ENCODE measurements at regions not wholly inside any gene's neighbourhood (a gene's known extent, or its start where the extent isn't known, plus 50 kb on each side); places are given as distances from the start of the nearest gene placed in this dataset.

- in situ Hi-C loops (cut with MboI; ENCODE audit: low sequenced_read_pairs): no loop called here
Observed at GRCh38 chr18:72102412-72102811, 441.7 kb downstream of the CBLN2 start.

- in situ Hi-C loops (cut with MboI; ENCODE audit: low sequenced_read_pairs): no loop called here
Observed at GRCh38 chr18:72100465-72101004, 443.6 kb downstream of the CBLN2 start.

- in situ Hi-C loops (cut with MboI; ENCODE audit: low sequenced_read_pairs): no loop called here
Observed at GRCh38 chr18:72091369-72091768, 452.8 kb downstream of the CBLN2 start.

GRCh38 chr18:72089432-72089831 is 454.7 kb downstream of the CBLN2 start:
- in situ Hi-C loops (cut with MboI; ENCODE audit: low sequenced_read_pairs): no loop called here

- in situ Hi-C loops (cut with MboI; ENCODE audit: low sequenced_read_pairs): no loop called here
Observed at GRCh38 chr18:72086421-72086820, 457.7 kb downstream of the CBLN2 start.

- in situ Hi-C loops (cut with MboI; ENCODE audit: low sequenced_read_pairs): no loop called here
Observed at GRCh38 chr18:72075040-72075439, 469.1 kb downstream of the CBLN2 start.

- in situ Hi-C loops (cut with MboI; ENCODE audit: low sequenced_read_pairs): no loop called here
Observed at GRCh38 chr18:72063001-72063400, 481.1 kb downstream of the CBLN2 start.

- in situ Hi-C loops (cut with MboI; ENCODE audit: low sequenced_read_pairs): no loop called here
Observed at GRCh38 chr18:72058851-72059250, 485.3 kb downstream of the CBLN2 start.

GRCh38 chr18:72056171-72056570 is 488.0 kb downstream of the CBLN2 start:
- in situ Hi-C loops (cut with MboI; ENCODE audit: low sequenced_read_pairs): no loop called here

- in situ Hi-C loops (cut with MboI; ENCODE audit: low sequenced_read_pairs): no loop called here
Observed at GRCh38 chr18:72041313-72042032, 502.7 kb downstream of the CBLN2 start.

- in situ Hi-C loops (cut with MboI; ENCODE audit: low sequenced_read_pairs): no loop called here
Observed at GRCh38 chr18:72013427-72013850, 530.7 kb downstream of the CBLN2 start.

- in situ Hi-C loops (cut with MboI; ENCODE audit: low sequenced_read_pairs): no loop called here
Observed at GRCh38 chr18:71998547-71999097, 545.5 kb downstream of the CBLN2 start.

GRCh38 chr18:71995904-71996465 is 548.2 kb downstream of the CBLN2 start:
- in situ Hi-C loops (cut with MboI; ENCODE audit: low sequenced_read_pairs): no loop called here

- in situ Hi-C loops (cut with MboI; ENCODE audit: low sequenced_read_pairs): no loop called here
Observed at GRCh38 chr18:71994273-71994672, 549.9 kb downstream of the CBLN2 start.

GRCh38 chr18:71989616-71990015 is 554.5 kb downstream of the CBLN2 start:
- in situ Hi-C loops (cut with MboI; ENCODE audit: low sequenced_read_pairs): no loop called here

GRCh38 chr18:71986351-71987050 is 557.6 kb downstream of the CBLN2 start:
- in situ Hi-C loops (cut with MboI; ENCODE audit: low sequenced_read_pairs): no loop called here

GRCh38 chr18:71976744-71977143 is 567.4 kb downstream of the CBLN2 start:
- in situ Hi-C loops (cut with MboI; ENCODE audit: low sequenced_read_pairs): no loop called here

- in situ Hi-C loops (cut with MboI; ENCODE audit: low sequenced_read_pairs): no loop called here
Observed at GRCh38 chr18:71966791-71967190, 577.4 kb downstream of the CBLN2 start.

GRCh38 chr18:71958605-71959004 is 585.5 kb downstream of the CBLN2 start:
- in situ Hi-C loops (cut with MboI; ENCODE audit: low sequenced_read_pairs): no loop called here

- in situ Hi-C loops (cut with MboI; ENCODE audit: low sequenced_read_pairs): no loop called here
Observed at GRCh38 chr18:71951001-71951400, 593.1 kb downstream of the CBLN2 start.

GRCh38 chr18:71942433-71942832 is 601.7 kb downstream of the CBLN2 start:
- in situ Hi-C loops (cut with MboI; ENCODE audit: low sequenced_read_pairs): no loop called here

- in situ Hi-C loops (cut with MboI; ENCODE audit: low sequenced_read_pairs): no loop called here
Observed at GRCh38 chr18:71939483-71939882, 604.7 kb downstream of the CBLN2 start.
